CD4-positive, CD25-positive, alpha-beta regulatory T cell (primary cell): ENCODE measurements at regions not wholly inside any gene's neighbourhood (a gene's known extent, or its start where the extent isn't known, plus 50 kb on each side); places are given as distances from the start of the nearest gene placed in this dataset.
A peak's percentile ranks its signal among the peaks of the same experiment; 100 is the strongest.
"Not testable (repeated sequence)": the region's sequence is repeated elsewhere in the genome, so short reads cannot be mapped to it uniquely, and the experiment has no call there.

Experiments used
- ATAC-seq, 2 donors: fragments of 150-1000 bp; cut with Tn5 transposase; one replicate each; pipeline ENCODE4 v1.10.0; 2021; ENCODE audit warnings: low read depth in 2 of 2, moderate number of reproducible peaks in 2 of 2, moderate library complexity in 1 of 2
- DNase-seq, 3 donors: peaks; one replicate each; pipeline versions ENCODE4 v3.0.0 to v3.0.0-alpha.2; 2012 to 2022; ENCODE audit warnings: mixed read lengths in 1 of 3
- H3K27ac ChIP-seq: one replicate; pipeline ENCODE4 v1.7.0; 2013; ENCODE audit warnings: mild to moderate bottlenecking, low read length; ENCODE audit not compliant: insufficient read depth, poor library complexity, severe bottlenecking
- H3K27me3 ChIP-seq: one replicate; pipeline ENCODE4 v1.7.0; 2013; ENCODE audit warnings: low read length; ENCODE audit not compliant: control insufficient read depth, insufficient read depth
- H3K36me3 ChIP-seq: one replicate; pipeline ENCODE4 v1.7.0; 2013; ENCODE audit warnings: mild to moderate bottlenecking, low read length, moderate library complexity; ENCODE audit not compliant: control insufficient read depth, insufficient read depth
- H3K4me1 ChIP-seq: 2 replicates; pipeline ENCODE4 v1.7.0; 2013; ENCODE audit warnings: mild to moderate bottlenecking, low read length; ENCODE audit not compliant: insufficient read depth, control insufficient read depth, poor library complexity, severe bottlenecking
- H3K4me3 ChIP-seq: one replicate; pipeline ENCODE4 v1.7.0; 2013; ENCODE audit warnings: low read depth, mild to moderate bottlenecking, low read length, moderate library complexity
- H3K9me3 ChIP-seq, 2 experiments: 1 replicate in 1 of 2; 2 replicates in 1 of 2; pipeline ENCODE4 v1.7.0; 2013; ENCODE audit warnings: low read length in 2 of 2, mild to moderate bottlenecking in 1 of 2, moderate library complexity in 1 of 2; ENCODE audit not compliant: control insufficient read depth in 2 of 2
- H3K27ac Mint-ChIP-seq, 3 donors: one replicate each; pipeline ENCODE4 v1.8.0; 2020 to 2022; ENCODE audit warnings: mild to moderate bottlenecking in 3 of 3, mixed read lengths in 3 of 3, moderate library complexity in 2 of 3
- H3K27me3 Mint-ChIP-seq: one replicate; pipeline ENCODE4 v1.8.0; 2022; ENCODE audit warnings: mild to moderate bottlenecking, mixed read lengths
- H3K36me3 Mint-ChIP-seq: one replicate; pipeline ENCODE4 v1.8.0; 2020; ENCODE audit warnings: mixed read lengths
- H3K4me1 Mint-ChIP-seq, 4 donors: one replicate each; pipeline ENCODE4 v1.8.0; 2020 to 2022; ENCODE audit warnings: mixed read lengths in 4 of 4, mild to moderate bottlenecking in 1 of 4
- H3K4me3 Mint-ChIP-seq, 4 donors: one replicate each; pipeline ENCODE4 v1.8.0; 2020 to 2022; ENCODE audit warnings: mild to moderate bottlenecking in 4 of 4, mixed read lengths in 4 of 4, moderate library complexity in 3 of 4
- H3K9me3 Mint-ChIP-seq, 7 donors: one replicate each; pipeline ENCODE4 v1.8.0; 2020 to 2022; ENCODE audit warnings: mixed read lengths in 7 of 7, mild to moderate bottlenecking in 3 of 7, moderate library complexity in 2 of 7

GRCh38 chr4:100900945-100901344 lies 383.1 kb upstream of the EMCN start:
- not testable (repeated sequence) for H3K27ac Mint-ChIP-seq, DNase-seq

DNA sequence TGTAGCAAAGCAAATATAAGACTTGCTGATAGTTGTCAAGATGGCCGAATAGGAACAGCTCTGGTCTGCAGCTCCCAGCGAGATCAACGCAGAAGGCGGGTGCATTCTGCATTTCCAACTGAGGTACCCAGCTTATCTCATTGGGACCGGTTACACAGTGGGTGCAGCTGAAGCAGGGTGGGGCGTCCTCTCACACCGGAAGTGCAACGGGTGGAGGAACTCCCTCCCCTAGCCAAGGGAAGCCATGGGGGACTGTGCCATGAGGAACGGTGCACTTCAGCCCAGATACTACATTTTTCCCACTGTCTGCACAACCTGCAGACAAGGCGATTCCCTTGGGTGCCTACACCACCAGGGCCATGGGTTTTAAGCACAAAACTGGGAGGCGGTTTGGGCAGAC lies 382.3 kb upstream of the EMCN start:
- no peak for ATAC-seq
- DNase-seq: no peak
- peaks cover 0 to 4% (median 0%) of the 10 kb centered on the region in 7 donors for H3K9me3 Mint-ChIP-seq
- peaks cover 7 to 13% (median 10%) of the 10 kb centered on the region in 4 donors for H3K4me1 Mint-ChIP-seq
- no peaks in the 10 kb centered on the region for H3K9me3 ChIP-seq
- no peak overlapping the region for H3K4me3 ChIP-seq
- no peaks in the 10 kb centered on the region for H3K36me3 Mint-ChIP-seq
- peaks cover 9% of the 10 kb centered on the region for H3K4me1 ChIP-seq
- H3K4me3 Mint-ChIP-seq: no peak overlapping the region
- no peaks in the 10 kb centered on the region for H3K36me3 ChIP-seq
- H3K27me3 ChIP-seq: no peaks in the 10 kb centered on the region
- H3K27ac ChIP-seq: no peak overlapping the region
- H3K27ac Mint-ChIP-seq: no peak overlapping the region
- H3K27me3 Mint-ChIP-seq: peaks cover 14% of the 10 kb centered on the region

More at GRCh38 chr4:100900945-100901344, 383.1 kb upstream of the EMCN start:
- not testable (repeated sequence) for H3K36me3 ChIP-seq, H3K27me3 ChIP-seq, ATAC-seq, H3K36me3 Mint-ChIP-seq, H3K9me3 Mint-ChIP-seq, H3K4me3 ChIP-seq, H3K4me1 Mint-ChIP-seq, H3K9me3 ChIP-seq, H3K4me1 ChIP-seq, H3K4me3 Mint-ChIP-seq, H3K27ac ChIP-seq
- peaks cover 18% of the 10 kb centered on the region for H3K27me3 Mint-ChIP-seq

DNA sequence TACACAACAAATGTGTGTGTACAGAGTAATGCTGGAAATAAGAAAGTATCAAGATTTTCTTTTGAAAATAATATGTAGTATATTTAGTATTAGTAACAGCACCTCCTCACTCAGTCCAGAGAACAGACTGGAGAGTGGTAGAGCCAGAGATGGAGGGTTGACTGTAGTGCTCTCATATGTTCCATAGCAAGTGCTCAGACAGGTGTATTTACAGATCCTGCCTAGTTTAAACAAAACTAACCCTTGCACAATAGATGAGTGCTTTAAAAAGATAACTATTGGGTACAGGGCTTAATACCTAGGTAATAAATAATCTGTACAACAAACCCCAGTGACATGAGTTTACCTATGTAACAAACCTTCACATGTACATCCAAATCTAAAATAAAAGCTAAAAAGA lies 381.0 kb upstream of the EMCN start:
- no peaks in the 10 kb centered on the region for H3K27me3 ChIP-seq
- ATAC-seq (no peak), DNase-seq (no peak)
- no peak overlapping the region for H3K27ac Mint-ChIP-seq
- no peak overlapping the region for H3K4me3 Mint-ChIP-seq
- peaks cover 7 to 22% (median 14%) of the 10 kb centered on the region in 4 donors for H3K4me1 Mint-ChIP-seq
- peaks cover 0 to 4% (median 0%) of the 10 kb centered on the region in 7 donors for H3K9me3 Mint-ChIP-seq
- no peaks in the 10 kb centered on the region for H3K36me3 ChIP-seq
- no peak overlapping the region for H3K4me3 ChIP-seq
- H3K9me3 ChIP-seq: no peaks in the 10 kb centered on the region
- H3K4me1 ChIP-seq: peaks cover 12% of the 10 kb centered on the region
- H3K27ac ChIP-seq: no peak overlapping the region
- no peaks in the 10 kb centered on the region for H3K36me3 Mint-ChIP-seq
- H3K27me3 Mint-ChIP-seq: peaks cover 15% of the 10 kb centered on the region

DNA sequence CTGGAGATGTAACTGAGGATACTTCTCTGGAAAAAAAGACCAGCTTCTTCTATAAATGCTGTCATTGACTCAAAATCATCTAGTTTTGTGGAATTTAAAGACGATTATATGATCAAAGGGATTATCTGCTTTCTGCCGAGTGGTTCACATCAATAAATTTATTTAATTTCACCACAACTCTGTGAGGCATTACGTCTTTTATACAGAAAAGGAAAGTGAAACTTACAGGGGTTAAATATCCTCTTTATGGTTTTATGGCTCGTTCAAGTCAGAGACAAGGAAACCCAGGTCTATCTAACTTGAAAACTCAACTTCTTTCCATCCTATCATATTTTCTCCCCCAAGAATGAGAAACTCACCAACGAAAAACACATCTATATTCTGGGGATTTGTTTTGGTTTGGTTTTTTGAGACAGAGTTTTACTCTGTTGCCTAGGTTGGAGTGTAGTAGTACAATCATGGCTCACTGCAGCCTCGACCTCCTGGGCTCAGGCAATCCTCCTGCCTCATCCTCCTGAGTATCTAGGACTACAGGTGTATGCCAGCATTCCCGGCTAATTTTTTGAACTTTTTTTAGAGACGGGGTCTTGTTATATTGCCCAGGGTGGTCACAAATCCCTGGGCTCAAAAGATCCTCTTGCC lies 377.9 kb upstream of the EMCN start:
- ATAC-seq (peak; percentile 81 to 83), DNase-seq (peak in 2 of 3 donors; percentile 46 to 68)
- peak overlapping the region; percentile 97 for H3K4me3 ChIP-seq
- Mint-ChIP-seq H3K27ac (peak overlapping the region; percentile 64 to 91 (median 91)), H3K27me3 (peaks cover 15% of the 10 kb centered on the region), H3K4me3 (peak overlapping the region; percentile 76 to 94 (median 88)), H3K4me1 (peaks cover 7 to 23% (median 14%) of the 10 kb centered on the region in 4 donors), H3K36me3 (no peaks in the 10 kb centered on the region), H3K9me3 (peaks cover 0 to 4% (median 2%) of the 10 kb centered on the region in 7 donors)
- H3K27me3 ChIP-seq: no peaks in the 10 kb centered on the region
- H3K36me3 ChIP-seq: no peaks in the 10 kb centered on the region
- H3K9me3 ChIP-seq: no peaks in the 10 kb centered on the region
- peak overlapping the region; percentile 18 for H3K27ac ChIP-seq
- peaks cover 12% of the 10 kb centered on the region for H3K4me1 ChIP-seq

GRCh38 chr4:100894339-100894870 lies 376.6 kb upstream of the EMCN start:
- DNase-seq: no peak
- H3K4me3 ChIP-seq: no peak overlapping the region
- H3K4me1 Mint-ChIP-seq: peaks cover 7 to 23% (median 14%) of the 10 kb centered on the region in 4 donors
- no peak overlapping the region for H3K27ac ChIP-seq
- H3K27me3 Mint-ChIP-seq: peaks cover 19% of the 10 kb centered on the region
- no peaks in the 10 kb centered on the region for H3K36me3 ChIP-seq
- H3K9me3 Mint-ChIP-seq: peaks cover 0 to 10% (median 6%) of the 10 kb centered on the region in 7 donors
- no peaks in the 10 kb centered on the region for H3K9me3 ChIP-seq
- peak overlapping the region in 2 of 3 donors; percentile 48 to 91 for H3K27ac Mint-ChIP-seq
- no peaks in the 10 kb centered on the region for H3K36me3 Mint-ChIP-seq
- peak overlapping the region in 2 of 4 donors; percentile 90 to 94 for H3K4me3 Mint-ChIP-seq
- no peak for ATAC-seq
- H3K27me3 ChIP-seq: no peaks in the 10 kb centered on the region
- peaks cover 12% of the 10 kb centered on the region for H3K4me1 ChIP-seq

DNA sequence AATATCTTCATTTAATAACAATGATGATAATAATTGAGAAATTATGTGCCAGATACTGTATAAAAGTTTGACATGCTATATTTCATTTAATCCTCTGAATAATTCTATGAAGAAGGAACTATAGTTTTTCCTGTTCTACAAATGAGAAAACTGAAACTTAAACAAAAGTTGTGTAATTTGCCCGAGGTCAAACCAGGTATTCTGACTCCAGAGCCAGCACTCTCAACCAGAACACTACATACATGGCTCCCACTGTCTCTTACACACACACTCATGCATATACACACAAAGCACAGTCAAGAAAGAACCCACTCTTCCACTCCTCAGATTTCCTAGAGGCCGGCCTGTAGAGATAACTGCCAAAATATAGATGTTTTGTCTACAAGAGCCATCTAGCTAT lies 374.0 kb upstream of the EMCN start:
- Histone ChIP-seq H3K4me1 (peaks cover 12% of the 10 kb centered on the region), H3K9me3 (peaks cover 0 to 7% of the 10 kb centered on the region in 2 experiments), H3K27ac (no peak overlapping the region), H3K4me3 (no peak overlapping the region), H3K27me3 (peaks cover 2% of the 10 kb centered on the region), H3K36me3 (no peaks in the 10 kb centered on the region)
- no peaks in the 10 kb centered on the region for H3K36me3 Mint-ChIP-seq
- DNase-seq: no peak
- H3K27me3 Mint-ChIP-seq: peaks cover 17% of the 10 kb centered on the region
- no peak for ATAC-seq
- peaks cover 1 to 15% (median 6%) of the 10 kb centered on the region in 7 donors for H3K9me3 Mint-ChIP-seq
- H3K4me1 Mint-ChIP-seq: peaks cover 7 to 23% (median 14%) of the 10 kb centered on the region in 4 donors
- no peak overlapping the region for H3K27ac Mint-ChIP-seq
- no peak overlapping the region for H3K4me3 Mint-ChIP-seq

DNA sequence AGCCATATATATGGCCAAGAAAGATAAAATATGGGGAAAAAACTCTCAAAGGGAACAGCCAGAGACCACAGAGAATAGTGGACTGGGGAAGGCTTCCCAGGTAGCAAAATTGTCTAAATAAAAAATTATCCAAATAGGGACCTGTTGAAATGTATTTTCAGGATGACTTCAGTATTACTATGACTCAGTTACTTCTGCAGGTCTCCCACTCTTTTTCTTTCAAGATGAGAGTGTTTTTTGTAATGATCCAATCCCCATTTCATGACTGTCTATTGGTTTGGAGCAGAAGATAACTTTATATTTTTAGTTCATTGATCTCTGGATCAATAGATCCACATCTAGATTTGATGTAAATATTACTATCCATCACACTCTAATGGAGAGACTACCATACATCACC lies 372.1 kb upstream of the EMCN start:
- no peaks in the 10 kb centered on the region for H3K36me3 ChIP-seq
- no peak for DNase-seq
- H3K27ac ChIP-seq: no peak overlapping the region
- peaks cover 0 to 14% of the 10 kb centered on the region in 2 experiments for H3K9me3 ChIP-seq
- H3K27me3 ChIP-seq: peaks cover 6% of the 10 kb centered on the region
- no peak for ATAC-seq
- Mint-ChIP-seq H3K4me3 (no peak overlapping the region), H3K9me3 (peaks cover 2 to 32% (median 8%) of the 10 kb centered on the region in 7 donors), H3K27ac (no peak overlapping the region), H3K27me3 (peaks cover 17% of the 10 kb centered on the region), H3K4me1 (peaks cover 0 to 7% (median 2%) of the 10 kb centered on the region in 4 donors), H3K36me3 (peaks cover 3% of the 10 kb centered on the region)
- H3K4me1 ChIP-seq: peaks cover 2% of the 10 kb centered on the region
- no peak overlapping the region for H3K4me3 ChIP-seq

DNA sequence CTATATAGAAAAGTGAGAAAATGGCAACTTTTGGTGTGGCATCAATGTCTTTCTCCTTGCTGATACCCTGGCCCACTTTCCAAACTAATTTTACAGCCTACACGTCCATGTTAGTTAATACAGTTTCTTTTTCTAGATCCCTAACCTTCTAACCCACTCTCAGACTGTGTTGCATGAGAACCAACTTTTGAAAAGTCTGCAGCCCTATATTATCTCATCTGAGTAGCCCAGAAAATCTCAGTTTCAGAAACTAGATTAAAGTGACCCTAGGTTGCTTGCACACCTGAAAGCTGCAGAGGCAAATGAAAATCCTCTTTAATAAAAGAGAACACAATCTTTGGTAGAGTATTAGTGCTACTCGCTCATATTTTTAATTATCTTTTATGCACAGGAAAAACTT lies 371.6 kb upstream of the EMCN start:
- H3K27ac Mint-ChIP-seq: no peak overlapping the region
- H3K27me3 ChIP-seq: peaks cover 6% of the 10 kb centered on the region

More for the DNA sequence above, 371.6 kb upstream of the EMCN start:
- H3K36me3 Mint-ChIP-seq: peaks cover 3% of the 10 kb centered on the region
- DNase-seq (no peak), ATAC-seq (no peak)
- Histone ChIP-seq H3K4me1 (no peaks in the 10 kb centered on the region), H3K9me3 (peaks cover 0 to 14% of the 10 kb centered on the region in 2 experiments), H3K36me3 (no peaks in the 10 kb centered on the region), H3K27ac (no peak overlapping the region), H3K4me3 (no peak overlapping the region)
- no peak overlapping the region for H3K4me3 Mint-ChIP-seq
- H3K9me3 Mint-ChIP-seq: peaks cover 2 to 35% (median 8%) of the 10 kb centered on the region in 7 donors
- H3K4me1 Mint-ChIP-seq: peaks cover 0 to 4% (median 0%) of the 10 kb centered on the region in 4 donors
- H3K27me3 Mint-ChIP-seq: peaks cover 17% of the 10 kb centered on the region
